ENCODE measurements at regions not wholly inside any gene's neighbourhood (a gene's known extent, or its start where the extent isn't known, plus 50 kb on each side); places are given as distances from the start of the nearest gene placed in this dataset.
A peak's percentile ranks its signal among the peaks of the same experiment; 100 is the strongest.

DNA sequence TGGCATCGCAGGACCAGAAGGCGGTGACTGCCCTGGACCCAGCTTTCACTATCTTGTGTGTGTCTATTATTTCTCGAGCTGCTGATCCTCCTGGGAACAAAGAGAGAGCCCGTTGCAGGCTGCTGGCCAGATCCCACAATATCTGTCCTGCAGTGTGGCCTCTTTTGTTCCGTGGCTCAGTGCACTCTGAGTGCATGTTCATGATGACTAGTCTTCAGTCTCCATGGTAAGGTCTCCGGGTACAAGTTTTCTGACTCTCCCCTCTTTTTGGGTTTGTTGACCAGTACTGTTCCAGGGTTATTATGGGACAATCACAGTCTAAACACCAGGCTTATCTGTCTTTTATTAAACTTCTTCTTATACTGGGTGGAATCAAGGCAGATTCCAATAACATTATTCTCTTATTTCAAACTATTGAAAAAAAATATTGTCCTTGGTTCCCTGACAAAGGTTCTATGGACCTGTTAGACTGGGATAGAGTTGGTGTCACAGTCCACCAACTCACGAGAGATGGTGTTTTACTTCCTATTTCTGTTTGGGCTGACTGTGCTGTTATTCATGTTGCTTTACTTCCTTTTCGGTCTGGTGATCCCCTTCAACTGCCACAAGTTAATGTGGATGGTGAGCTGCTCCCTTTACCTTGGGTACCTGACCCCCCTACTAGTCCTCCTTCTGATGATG lies 192.9 kb upstream of the ALG10B start:
- no peak for TF ChIP-seq CTCF (IDR thresholded peaks at IDR 0.05)
- no peak overlapping the region for H3K4me3 ChIP-seq
- no peak for DNase-seq (ENCODE audit: low spot score)
- no peak overlapping the region for H3K27ac ChIP-seq

GRCh38 chr12:38124247-38125012 lies 192.1 kb upstream of the ALG10B start:
- no peak for TF ChIP-seq CTCF (IDR thresholded peaks at IDR 0.05)
- H3K27ac ChIP-seq = no peak overlapping the region
- H3K4me3 ChIP-seq = no peak overlapping the region
- DNase-seq (ENCODE audit: low spot score) = no peak

GRCh38 chr12:38132139-38132538 lies 184.4 kb upstream of the ALG10B start:
- no peak for TF ChIP-seq CTCF (IDR thresholded peaks at IDR 0.05)
- H3K4me3 ChIP-seq = no peak overlapping the region
- DNase-seq (ENCODE audit: low spot score) = no peak
- no peak overlapping the region for H3K27ac ChIP-seq

GRCh38 chr12:38137287-38137686 lies 179.3 kb upstream of the ALG10B start:
- TF ChIP-seq CTCF (IDR thresholded peaks at IDR 0.05) = no peak
- Histone ChIP-seq H3K27ac (no peak overlapping the region), H3K4me3 (no peak overlapping the region)
- DNase-seq (ENCODE audit: low spot score) = no peak

GRCh38 chr12:38137716-38138115 lies 178.9 kb upstream of the ALG10B start:
- TF ChIP-seq CTCF (IDR thresholded peaks at IDR 0.05) = no peak
- no peak for DNase-seq (ENCODE audit: low spot score)
- peak overlapping the region; percentile 61 for H3K4me3 ChIP-seq
- no peak overlapping the region for H3K27ac ChIP-seq

DNA sequence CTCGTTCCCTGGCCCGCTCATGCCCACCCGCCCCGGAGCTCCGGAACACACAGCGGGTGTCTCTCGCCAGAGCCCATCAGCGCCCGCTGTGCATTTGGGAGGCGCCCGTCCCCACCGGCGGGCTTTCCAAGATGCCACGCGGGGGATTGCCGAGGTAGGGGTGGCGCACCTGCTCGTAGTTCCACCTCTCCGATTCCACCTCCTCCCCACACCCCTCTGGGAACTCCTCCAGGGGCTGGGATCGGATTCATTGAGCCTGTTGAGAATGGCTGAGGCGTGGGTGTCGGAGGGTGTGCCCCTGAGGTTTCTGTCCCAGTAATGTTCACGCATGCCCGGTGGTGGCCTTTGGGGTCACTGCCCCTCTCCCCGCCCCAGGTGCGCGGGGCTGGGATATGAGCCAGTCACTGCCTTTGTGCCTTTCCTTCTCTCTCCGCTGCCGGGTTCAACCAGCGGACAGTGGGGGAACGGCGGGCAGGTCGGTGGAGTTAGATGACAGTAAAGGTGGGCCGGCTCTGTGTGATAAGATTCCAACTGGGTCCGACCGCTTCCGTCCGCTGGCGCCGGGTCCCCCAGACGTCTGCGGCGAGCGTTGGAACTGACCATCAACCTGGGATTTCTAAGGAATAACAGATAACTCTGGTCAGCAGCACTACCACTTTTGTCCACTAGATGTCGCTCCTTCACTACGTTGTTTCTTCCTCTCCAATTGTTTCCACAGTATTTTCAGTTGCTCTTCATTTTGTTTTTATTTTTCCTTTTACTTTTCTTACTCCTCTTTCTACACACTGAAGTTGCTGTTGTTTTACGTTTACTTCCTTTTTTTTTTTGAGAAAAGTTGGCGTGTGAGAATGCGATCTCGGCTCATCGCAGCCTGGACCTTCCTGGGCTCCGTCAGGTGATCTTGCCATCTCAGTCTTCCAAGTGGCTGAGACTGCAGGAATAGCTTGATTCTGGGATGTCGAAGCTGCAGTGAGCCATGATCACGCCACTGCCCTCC lies 178.1 kb upstream of the ALG10B start:
- DNase-seq (ENCODE audit: low spot score) = no peak
- Histone ChIP-seq H3K4me3 (peak overlapping the region; percentile 61), H3K27ac (no peak overlapping the region)
- TF ChIP-seq CTCF (IDR thresholded peaks at IDR 0.05) = peak; percentile 97

Measured in coronary artery (tissue), 2 donors.